Liver (tissue), 7 donors: ENCODE measurements at regions not wholly inside any gene's neighbourhood (a gene's known extent, or its start where the extent isn't known, plus 50 kb on each side); places are given as distances from the start of the nearest gene placed in this dataset.
A peak's percentile ranks its signal among the peaks of the same experiment; 100 is the strongest.

Experiments
- DNase-seq: peaks from one replicate; pipeline ENCODE4 v3.0.0-alpha.2; 2017; ENCODE audit warnings: low spot score
- H3K27ac ChIP-seq, 2 donors: one replicate each; pipeline ENCODE4 v1.7.0; 2013; ENCODE audit warnings: inconsistent platforms in 2 of 2, low read length in 2 of 2, control low read depth in 1 of 2, low read depth in 1 of 2, mild to moderate bottlenecking in 1 of 2
- H3K27me3 ChIP-seq, 4 donors: one replicate each; pipeline versions ENCODE4 v1.6.1 to v1.7.0; 2013; ENCODE audit warnings: low read length in 3 of 4, inconsistent platforms in 1 of 4, mild to moderate bottlenecking in 1 of 4, moderate library complexity in 1 of 4; ENCODE audit not compliant: control insufficient read depth in 4 of 4, insufficient read depth in 4 of 4
- H3K36me3 ChIP-seq, 4 donors: one replicate each; pipeline versions ENCODE4 v1.6.1 to v1.7.0; 2013; ENCODE audit warnings: low read length in 3 of 4, mild to moderate bottlenecking in 3 of 4, low read depth in 1 of 4, moderate library complexity in 1 of 4; ENCODE audit not compliant: control insufficient read depth in 4 of 4, insufficient read depth in 3 of 4
- H3K4me1 ChIP-seq, 4 donors: one replicate each; pipeline versions ENCODE4 v1.6.1 to v1.7.0; 2013; ENCODE audit warnings: low read length in 3 of 4, mild to moderate bottlenecking in 3 of 4, moderate library complexity in 1 of 4; ENCODE audit not compliant: control insufficient read depth in 4 of 4, insufficient read depth in 4 of 4
- H3K4me3 ChIP-seq, 3 donors: one replicate each; pipeline versions ENCODE4 v1.6.1 to v1.7.0; 2013; ENCODE audit warnings: low read length in 3 of 3, control low read depth in 1 of 3, low read depth in 1 of 3, mild to moderate bottlenecking in 1 of 3
- H3K9ac ChIP-seq, 2 donors: one replicate each; pipeline ENCODE4 v1.7.0; 2013; ENCODE audit warnings: low read length in 2 of 2, mild to moderate bottlenecking in 2 of 2, moderate library complexity in 2 of 2, control low read depth in 1 of 2, low read depth in 1 of 2
- H3K9me3 ChIP-seq, 4 donors: one replicate each; pipeline versions ENCODE4 v1.6.1 to v1.7.0; 2013; ENCODE audit warnings: low read length in 3 of 4; ENCODE audit not compliant: control insufficient read depth in 4 of 4
- EGR1 ChIP-seq, 2 donors: IDR thresholded peaks; 2 replicates each; pipeline ENCODE4 v1.6.1; 2016 to 2018; ENCODE audit warnings: antibody characterized with exemption in 2 of 2, low read depth in 2 of 2
- FOXA1 ChIP-seq: IDR thresholded peaks from 2 replicates; pipeline ENCODE4 v1.6.1; 2016; ENCODE audit warnings: antibody characterized with exemption
- HNF4A ChIP-seq, 2 donors: conservative IDR thresholded peaks; 2 replicates each; pipeline ENCODE4 v1.6.1; 2016; ENCODE audit warnings: antibody characterized with exemption in 2 of 2, mild to moderate bottlenecking in 2 of 2
- HNF4G ChIP-seq: IDR thresholded peaks from 2 replicates; pipeline ENCODE4 v1.6.1; 2016; ENCODE audit warnings: antibody characterized with exemption
- JUND ChIP-seq, 2 donors: IDR thresholded peaks; 2 replicates each; pipeline ENCODE4 v1.6.1; 2016; ENCODE audit warnings: antibody characterized with exemption in 2 of 2
- NR2F2 ChIP-seq: IDR thresholded peaks from 2 replicates; pipeline ENCODE4 v1.6.1; 2016; ENCODE audit warnings: antibody characterized with exemption
- RAD21 ChIP-seq, 2 donors: IDR thresholded peaks; 2 replicates each; pipeline ENCODE4 v1.6.1; 2016; ENCODE audit warnings: antibody characterized with exemption in 2 of 2, mild to moderate bottlenecking in 2 of 2
- SP1 ChIP-seq: IDR thresholded peaks from 2 replicates; pipeline ENCODE4 v1.6.1; 2018; ENCODE audit warnings: antibody characterized with exemption, mild to moderate bottlenecking
- TAF1 ChIP-seq: conservative IDR thresholded peaks from 2 replicates; pipeline ENCODE4 v1.6.1; 2016; ENCODE audit warnings: antibody characterized with exemption, mild to moderate bottlenecking
- YY1 ChIP-seq: IDR thresholded peaks from 2 replicates; pipeline ENCODE4 v1.6.1; 2016; ENCODE audit warnings: antibody characterized with exemption, mild to moderate bottlenecking
- WGBS: extraction: QIAGEN DNeasy Blood & Tissue Kit; methylation state at CpG from one replicate; pipeline ENCODE4 v1.1.7; 2013; 5-methylcytosine and 5-hydroxymethylcytosine counted together
- TF ChIP-seq, protein P1 (sequence below): IDR thresholded peaks from 2 replicates; pipeline ENCODE4 v1.6.1; 2016; ENCODE audit warnings: antibody characterized with exemption
- TF ChIP-seq, protein P2 (sequence below): IDR thresholded peaks from 2 replicates; pipeline ENCODE4 v1.6.1; 2016; ENCODE audit warnings: antibody characterized with exemption
- TF ChIP-seq, protein P3 (sequence below): IDR thresholded peaks from 2 replicates; pipeline ENCODE4 v1.6.1; 2016; ENCODE audit warnings: antibody characterized with exemption, mild to moderate bottlenecking
- TF ChIP-seq, protein P4 (sequence below): IDR thresholded peaks from 2 replicates; pipeline ENCODE4 v1.6.1; 2016; ENCODE audit warnings: antibody characterized with exemption
- donor health status: healthy.
- donor health status: healthy.
- donor health status: healthy.
- donor health status: healthy.

DNA sequence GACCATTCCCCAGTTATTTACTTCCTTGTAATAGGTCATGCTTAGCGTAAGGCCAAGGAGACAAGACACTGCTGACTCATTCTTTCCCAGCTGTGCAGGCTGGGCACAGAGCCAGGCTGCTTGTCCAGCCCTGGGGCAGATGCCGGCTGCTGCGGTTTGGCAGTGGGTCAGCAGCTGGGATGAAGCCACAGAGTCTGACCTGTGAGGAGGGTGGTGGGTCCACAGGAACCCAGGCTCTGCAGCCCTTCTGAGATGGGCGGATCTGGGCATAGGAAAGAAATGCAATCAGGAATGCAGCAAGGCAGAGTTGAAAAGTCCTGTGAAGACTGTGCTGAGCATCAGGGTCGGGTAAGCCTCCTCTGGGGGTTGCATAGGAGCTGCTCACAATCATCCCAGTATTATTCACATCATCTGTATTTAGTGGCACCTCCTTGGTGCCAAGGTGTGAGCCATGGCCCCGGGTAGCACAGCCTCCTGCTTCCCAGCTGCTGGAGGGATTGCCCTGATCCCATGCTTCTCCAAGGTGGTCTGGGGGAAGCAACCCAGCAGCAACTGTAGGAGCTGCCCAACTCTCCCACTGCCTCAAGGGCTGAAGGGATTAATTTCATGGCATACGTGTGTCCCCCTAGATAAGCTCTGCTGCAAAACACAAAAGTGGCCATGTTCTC, 139.0 kb downstream of the DDX1 start (continued):
- TF ChIP-seq, protein P1, sequence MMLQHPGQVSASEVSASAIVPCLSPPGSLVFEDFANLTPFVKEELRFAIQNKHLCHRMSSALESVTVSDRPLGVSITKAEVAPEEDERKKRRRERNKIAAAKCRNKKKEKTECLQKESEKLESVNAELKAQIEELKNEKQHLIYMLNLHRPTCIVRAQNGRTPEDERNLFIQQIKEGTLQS = peak; percentile 99
- no peak for TF ChIP-seq TAF1
- TF ChIP-seq FOXA1 = no peak
- TF ChIP-seq SP1 = peak; percentile 46
- TF ChIP-seq, protein P2, sequence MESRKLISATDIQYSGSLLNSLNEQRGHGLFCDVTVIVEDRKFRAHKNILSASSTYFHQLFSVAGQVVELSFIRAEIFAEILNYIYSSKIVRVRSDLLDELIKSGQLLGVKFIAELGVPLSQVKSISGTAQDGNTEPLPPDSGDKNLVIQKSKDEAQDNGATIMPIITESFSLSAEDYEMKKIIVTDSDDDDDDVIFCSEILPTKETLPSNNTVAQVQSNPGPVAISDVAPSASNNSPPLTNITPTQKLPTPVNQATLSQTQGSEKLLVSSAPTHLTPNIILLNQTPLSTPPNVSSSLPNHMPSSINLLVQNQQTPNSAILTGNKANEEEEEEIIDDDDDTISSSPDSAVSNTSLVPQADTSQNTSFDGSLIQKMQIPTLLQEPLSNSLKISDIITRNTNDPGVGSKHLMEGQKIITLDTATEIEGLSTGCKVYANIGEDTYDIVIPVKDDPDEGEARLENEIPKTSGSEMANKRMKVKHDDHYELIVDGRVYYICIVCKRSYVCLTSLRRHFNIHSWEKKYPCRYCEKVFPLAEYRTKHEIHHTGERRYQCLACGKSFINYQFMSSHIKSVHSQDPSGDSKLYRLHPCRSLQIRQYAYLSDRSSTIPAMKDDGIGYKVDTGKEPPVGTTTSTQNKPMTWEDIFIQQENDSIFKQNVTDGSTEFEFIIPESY = no peak

DNA sequence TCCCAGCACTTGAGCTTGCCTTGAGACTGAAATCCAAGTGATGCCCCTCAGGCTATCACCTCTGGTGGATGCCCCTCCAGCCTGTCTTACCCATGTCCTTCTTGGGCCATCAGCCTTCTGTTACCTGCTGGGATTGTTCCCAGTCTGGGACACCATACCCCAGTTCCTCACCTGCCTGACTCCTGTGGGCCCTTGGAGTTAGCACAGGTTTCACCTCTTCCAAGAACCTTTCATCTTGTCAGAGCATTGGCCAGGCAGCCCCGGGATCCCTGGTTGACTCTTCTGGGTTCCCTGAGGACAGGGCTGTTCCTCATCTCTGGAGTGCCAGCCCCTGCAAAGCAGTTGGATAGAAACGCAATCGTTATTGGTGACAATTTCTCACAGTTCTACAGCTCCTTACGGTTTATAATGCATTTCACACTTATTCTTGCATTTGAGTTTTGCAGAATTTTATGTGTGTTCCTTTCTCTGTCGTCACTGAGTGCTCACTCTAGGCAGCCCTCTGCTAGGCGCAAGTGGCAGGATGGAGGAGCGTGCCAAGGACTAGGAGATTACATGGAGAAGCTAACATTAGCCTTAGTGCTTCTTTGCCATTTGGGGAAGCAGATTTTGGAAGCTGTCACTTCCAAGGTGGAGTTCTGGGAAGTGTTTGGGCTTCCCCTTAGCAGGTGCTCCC, 139.7 kb downstream of the DDX1 start:
- no peak overlapping the region for H3K27ac ChIP-seq
- DNase-seq = no peak
- TF ChIP-seq, protein P3, sequence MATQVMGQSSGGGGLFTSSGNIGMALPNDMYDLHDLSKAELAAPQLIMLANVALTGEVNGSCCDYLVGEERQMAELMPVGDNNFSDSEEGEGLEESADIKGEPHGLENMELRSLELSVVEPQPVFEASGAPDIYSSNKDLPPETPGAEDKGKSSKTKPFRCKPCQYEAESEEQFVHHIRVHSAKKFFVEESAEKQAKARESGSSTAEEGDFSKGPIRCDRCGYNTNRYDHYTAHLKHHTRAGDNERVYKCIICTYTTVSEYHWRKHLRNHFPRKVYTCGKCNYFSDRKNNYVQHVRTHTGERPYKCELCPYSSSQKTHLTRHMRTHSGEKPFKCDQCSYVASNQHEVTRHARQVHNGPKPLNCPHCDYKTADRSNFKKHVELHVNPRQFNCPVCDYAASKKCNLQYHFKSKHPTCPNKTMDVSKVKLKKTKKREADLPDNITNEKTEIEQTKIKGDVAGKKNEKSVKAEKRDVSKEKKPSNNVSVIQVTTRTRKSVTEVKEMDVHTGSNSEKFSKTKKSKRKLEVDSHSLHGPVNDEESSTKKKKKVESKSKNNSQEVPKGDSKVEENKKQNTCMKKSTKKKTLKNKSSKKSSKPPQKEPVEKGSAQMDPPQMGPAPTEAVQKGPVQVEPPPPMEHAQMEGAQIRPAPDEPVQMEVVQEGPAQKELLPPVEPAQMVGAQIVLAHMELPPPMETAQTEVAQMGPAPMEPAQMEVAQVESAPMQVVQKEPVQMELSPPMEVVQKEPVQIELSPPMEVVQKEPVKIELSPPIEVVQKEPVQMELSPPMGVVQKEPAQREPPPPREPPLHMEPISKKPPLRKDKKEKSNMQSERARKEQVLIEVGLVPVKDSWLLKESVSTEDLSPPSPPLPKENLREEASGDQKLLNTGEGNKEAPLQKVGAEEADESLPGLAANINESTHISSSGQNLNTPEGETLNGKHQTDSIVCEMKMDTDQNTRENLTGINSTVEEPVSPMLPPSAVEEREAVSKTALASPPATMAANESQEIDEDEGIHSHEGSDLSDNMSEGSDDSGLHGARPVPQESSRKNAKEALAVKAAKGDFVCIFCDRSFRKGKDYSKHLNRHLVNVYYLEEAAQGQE = no peak
- TF ChIP-seq HNF4G = no peak
- TF ChIP-seq EGR1 (IDR thresholded peaks at IDR 0.05; ENCODE audit: low read depth in 2 of 2) = no peak
- TF ChIP-seq YY1 = no peak
- no peak for TF ChIP-seq NR2F2
- TF ChIP-seq JUND (IDR thresholded peaks at IDR 0.05) = no peak
- TF ChIP-seq RAD21 (IDR thresholded peaks at IDR 0.05) = no peak
- TF ChIP-seq HNF4A (conservative IDR thresholded peaks at IDR 0.05) = no peak
- TF ChIP-seq FOXA1 = no peak
- TF ChIP-seq, protein P4, sequence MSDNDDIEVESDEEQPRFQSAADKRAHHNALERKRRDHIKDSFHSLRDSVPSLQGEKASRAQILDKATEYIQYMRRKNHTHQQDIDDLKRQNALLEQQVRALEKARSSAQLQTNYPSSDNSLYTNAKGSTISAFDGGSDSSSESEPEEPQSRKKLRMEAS = no peak
- peaks cover 2 to 14% (median 5%) of the 10 kb centered on the region in 4 donors for H3K4me1 ChIP-seq
- H3K36me3 ChIP-seq = no peaks in the 10 kb centered on the region
- 91% methylated on average over 7 of the region's 7 CpGs for WGBS
- no peaks in the 10 kb centered on the region for H3K27me3 ChIP-seq
- no peaks in the 10 kb centered on the region for H3K9me3 ChIP-seq
- H3K9ac ChIP-seq = no peak overlapping the region
- no peak overlapping the region for H3K4me3 ChIP-seq

DNA sequence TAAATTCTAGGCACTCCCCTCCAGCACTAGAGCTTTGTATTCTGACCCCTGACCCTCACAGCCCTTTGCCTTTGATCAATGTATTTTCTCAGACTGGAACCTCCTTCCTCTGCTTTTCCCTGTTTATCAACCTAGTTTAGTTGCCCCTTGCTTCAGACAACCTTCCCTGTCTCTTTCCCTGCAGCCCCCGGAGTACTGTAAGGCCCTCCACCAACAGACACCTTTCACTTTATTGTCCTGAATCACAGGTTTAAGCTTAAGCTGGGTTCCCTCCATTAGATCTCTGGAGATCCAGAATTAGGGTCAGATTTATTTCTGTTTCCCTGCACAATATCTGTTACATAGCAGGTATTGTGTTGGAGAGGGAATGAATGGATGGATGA, 140.2 kb downstream of the DDX1 start:
- 85% methylated on average over 1 of the region's 1 CpG for WGBS
- H3K9me3 ChIP-seq = no peaks in the 10 kb centered on the region
- H3K4me3 ChIP-seq = no peak overlapping the region
- peaks cover 2 to 14% (median 5%) of the 10 kb centered on the region in 4 donors for H3K4me1 ChIP-seq
- TF ChIP-seq FOXA1 (no peak), NR2F2 (no peak), HNF4A (conservative IDR thresholded peaks at IDR 0.05) (no peak)
- TF ChIP-seq, protein P2 = no peak
- TF ChIP-seq, protein P3 = no peak
- no peak overlapping the region for H3K9ac ChIP-seq
- DNase-seq = no peak
- no peak overlapping the region for H3K27ac ChIP-seq
- no peaks in the 10 kb centered on the region for H3K36me3 ChIP-seq
- no peaks in the 10 kb centered on the region for H3K27me3 ChIP-seq
